Left lung (tissue), 4 donors: ENCODE measurements at regions not wholly inside any gene's neighbourhood (a gene's known extent, or its start where the extent isn't known, plus 50 kb on each side); places are given as distances from the start of the nearest gene placed in this dataset.

Experiments
- ATAC-seq: fragments of 200-7000 bp; cut with Tn5 transposase; one replicate; pipeline ENCODE4 v1.9.1; 2020; ENCODE audit warnings: moderate library complexity
- DNase-seq, 4 donors: peaks; one replicate each; pipeline ENCODE4 v3.0.0-alpha.2; 2013 to 2020
- H3K27ac ChIP-seq, 2 donors: fragments of 200-600 bp; sonication (generic) in 1 of 2; one replicate each; pipeline versions ENCODE4 v1.5.0 to v1.8.0; 2020 to 2021
- H3K27me3 ChIP-seq, 2 donors: fragments of 200-600 bp; sonication (generic) in 1 of 2; one replicate each; pipeline versions ENCODE4 v1.5.0 to v1.8.0; 2020 to 2021
- H3K36me3 ChIP-seq, 2 donors: fragments of 200-600 bp; sonication (generic) in 1 of 2; one replicate each; pipeline versions ENCODE4 v1.5.0 to v1.8.0; 2020 to 2021
- H3K4me1 ChIP-seq, 2 donors: fragments of 200-600 bp; one replicate each; pipeline ENCODE4 v1.8.0; 2021
- H3K4me3 ChIP-seq, 2 donors: fragments of 200-600 bp; sonication (generic) in 1 of 2; one replicate each; pipeline versions ENCODE4 v1.5.0 to v1.8.0; 2020 to 2021; ENCODE audit warnings: mild to moderate bottlenecking in 1 of 2
- H3K9me3 ChIP-seq, 2 donors: fragments of 200-600 bp; sonication (generic) in 1 of 2; one replicate each; pipeline versions ENCODE4 v1.5.0 to v1.8.0; 2020 to 2021
- CTCF ChIP-seq, 2 donors: fragments of 200-600 bp; sonication (generic) in 1 of 2; IDR thresholded peaks; one replicate each; pipeline versions ENCODE4 v1.5.0 to v1.8.0; 2021; ENCODE audit warnings: antibody characterized with exemption in 2 of 2
- intact Hi-C, 2 donors: fragments of 100-400 bp; cut with DNase I; formaldehyde crosslinking; loops; one replicate each; pipeline versions ENCODE4 v1.11.2 to v1.14.2; 2022
- donor health status: DM: no; HTN: yes; CAD: no.
- donor health status: DM: no; HTN: no; CAD: no.

GRCh38 chr20:3312940-3313682 is 74.1 kb upstream of the SLC4A11 start:
- Histone ChIP-seq H3K27ac (peak overlapping the region; percentile 51 to 75), H3K36me3 (peaks cover 0 to 39% of the 10 kb centered on the region in 2 donors), H3K4me3 (no peak overlapping the region), H3K9me3 (no peaks in the 10 kb centered on the region), H3K4me1 (peaks cover 0 to 22% of the 10 kb centered on the region in 2 donors), H3K27me3 (no peaks in the 10 kb centered on the region)
- no peak for TF ChIP-seq CTCF (IDR thresholded peaks at IDR 0.05)
- intact Hi-C loops: no loop called here
- ATAC-seq: peak; percentile 69
- DNase-seq: no peak

GRCh38 chr20:3311623-3312022 is 72.6 kb upstream of the SLC4A11 start:
- Histone ChIP-seq H3K27me3 (no peaks in the 10 kb centered on the region), H3K4me1 (peaks cover 0 to 22% of the 10 kb centered on the region in 2 donors), H3K27ac (no peak overlapping the region), H3K4me3 (no peak overlapping the region), H3K36me3 (peaks cover 0 to 49% of the 10 kb centered on the region in 2 donors), H3K9me3 (no peaks in the 10 kb centered on the region)
- ATAC-seq (no peak), DNase-seq (no peak)
- intact Hi-C loops: no loop called here
- no peak for TF ChIP-seq CTCF (IDR thresholded peaks at IDR 0.05)

- Histone ChIP-seq H3K4me3 (no peak overlapping the region), H3K27ac (no peak overlapping the region), H3K27me3 (no peaks in the 10 kb centered on the region), H3K9me3 (no peaks in the 10 kb centered on the region), H3K36me3 (peaks cover 0 to 60% of the 10 kb centered on the region in 2 donors), H3K4me1 (peaks cover 0 to 17% of the 10 kb centered on the region in 2 donors)
- TF ChIP-seq CTCF (IDR thresholded peaks at IDR 0.05): no peak
- DNase-seq (no peak), ATAC-seq (no peak)
- intact Hi-C loops: no loop called here
These were observed 70.2 kb upstream of the SLC4A11 start for GRCh38 chr20:3309226-3309625.

- peak overlapping the region in 1 of 2 donors; percentile 53 for H3K27ac ChIP-seq
- H3K4me1 ChIP-seq: peaks cover 0 to 2% of the 10 kb centered on the region in 2 donors
- intact Hi-C loops: no loop called here
- no peaks in the 10 kb centered on the region for H3K9me3 ChIP-seq
- ATAC-seq (no peak), DNase-seq (no peak)
- H3K36me3 ChIP-seq: peaks cover 0 to 74% of the 10 kb centered on the region in 2 donors
- TF ChIP-seq CTCF (IDR thresholded peaks at IDR 0.05): no peak
- H3K4me3 ChIP-seq: no peak overlapping the region
- H3K27me3 ChIP-seq: no peaks in the 10 kb centered on the region
These were observed 68.7 kb upstream of the SLC4A11 start for GRCh38 chr20:3307725-3308124.

- Histone ChIP-seq H3K4me3 (no peak overlapping the region), H3K9me3 (no peaks in the 10 kb centered on the region), H3K36me3 (peaks cover 0 to 78% of the 10 kb centered on the region in 2 donors), H3K4me1 (no peaks in the 10 kb centered on the region), H3K27ac (peak overlapping the region in 1 of 2 donors; percentile 53), H3K27me3 (no peaks in the 10 kb centered on the region)
- peak; percentile 80 for ATAC-seq
- intact Hi-C loops: no loop called here
- DNase-seq: peak in 1 of 4 donors; percentile 49
- TF ChIP-seq CTCF (IDR thresholded peaks at IDR 0.05): no peak
These were observed 68.1 kb upstream of the SLC4A11 start for GRCh38 chr20:3307078-3307477.
